Ishikawa (cell line): ENCODE measurements at regions not wholly inside any gene's neighbourhood (a gene's known extent, or its start where the extent isn't known, plus 50 kb on each side); places are given as distances from the start of the nearest gene placed in this dataset.

Experiments
- CEBPB ChIP-seq: IDR thresholded peaks from 2 replicates; pipeline ENCODE4 v1.6.1; 2012
- CREB1 ChIP-seq: IDR thresholded peaks from 2 replicates; pipeline ENCODE4 v1.6.1; 2012; ENCODE audit warnings: low read depth
- EGR1 ChIP-seq: IDR thresholded peaks from 2 replicates; pipeline ENCODE4 v1.6.1; 2012
- EP300 ChIP-seq: IDR thresholded peaks from 2 replicates; pipeline ENCODE4 v1.6.1; 2012; ENCODE audit warnings: borderline replicate concordance
- FOXM1 ChIP-seq: IDR thresholded peaks from 2 replicates; pipeline ENCODE4 v1.6.1; 2012; ENCODE audit warnings: low read depth, borderline replicate concordance
- NFIC ChIP-seq: IDR thresholded peaks from 2 replicates; pipeline ENCODE4 v1.6.1; 2012
- RAD21 ChIP-seq: IDR thresholded peaks from 2 replicates; pipeline ENCODE4 v1.6.1; 2012; ENCODE audit warnings: low read depth
- TAF1 ChIP-seq: IDR thresholded peaks from 2 replicates; pipeline ENCODE4 v1.6.1; 2012; ENCODE audit warnings: low read depth, mild to moderate bottlenecking
- TCF12 ChIP-seq: IDR thresholded peaks from 2 replicates; pipeline ENCODE4 v1.6.1; 2012; ENCODE audit warnings: low read depth
- TEAD4 ChIP-seq: IDR thresholded peaks from 2 replicates; pipeline ENCODE4 v1.6.1; 2012
- YY1 ChIP-seq: IDR thresholded peaks from 2 replicates; pipeline ENCODE4 v1.6.1; 2012; ENCODE audit warnings: low read depth
- ZBTB7A ChIP-seq: IDR thresholded peaks from 2 replicates; pipeline ENCODE4 v1.6.1; 2012; ENCODE audit warnings: low read depth
- TF ChIP-seq, protein P1 (sequence below): IDR thresholded peaks from 2 replicates; pipeline ENCODE4 v1.6.1; 2012
- TF ChIP-seq, protein P2 (sequence below): IDR thresholded peaks from 2 replicates; pipeline ENCODE4 v1.6.1; 2012; ENCODE audit warnings: low read depth, mild to moderate bottlenecking
- TF ChIP-seq, protein P3 (sequence below): IDR thresholded peaks from 2 replicates; pipeline ENCODE4 v1.6.1; 2012

DNA sequence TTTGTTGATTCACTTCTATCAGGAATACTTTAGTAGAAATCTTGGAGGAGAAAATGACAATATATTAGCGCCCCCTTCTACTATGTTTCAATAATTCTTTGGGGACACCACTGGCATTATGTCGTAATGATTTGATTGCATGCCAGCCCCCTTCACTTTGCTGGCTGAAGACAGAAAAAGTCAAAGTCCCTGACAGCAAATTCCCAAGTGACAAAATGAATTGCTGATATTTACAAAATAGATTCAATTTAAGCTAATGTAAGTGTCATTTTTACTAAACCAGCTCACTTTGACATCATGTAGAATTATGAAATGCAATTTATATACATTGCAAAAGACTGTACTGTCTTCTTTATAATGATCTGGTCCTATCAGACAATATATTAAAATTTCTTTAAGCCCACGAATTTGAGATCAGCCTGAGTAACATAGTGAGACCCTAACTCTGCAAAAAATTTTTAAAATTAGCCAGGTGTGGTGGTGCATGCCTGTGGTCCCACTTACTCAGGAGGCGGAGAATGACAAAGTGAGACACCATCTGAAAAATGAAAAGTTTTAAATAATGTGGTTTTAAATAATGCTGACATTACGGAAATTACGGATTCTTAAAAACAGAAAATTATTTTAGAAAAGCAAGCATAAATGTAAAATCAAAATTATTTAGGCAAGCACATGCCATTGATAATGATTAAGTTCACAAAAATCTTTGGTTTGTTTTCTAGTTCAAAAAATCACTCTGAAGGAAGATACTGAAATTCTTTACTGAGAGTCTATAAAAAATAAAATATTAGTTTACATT, 520.1 kb upstream of the PKDCC start:
- no peak for TF ChIP-seq TEAD4
- TF ChIP-seq NFIC, result no peak
- no peak for TF ChIP-seq TCF12
- TF ChIP-seq EGR1, result no peak
- no peak for TF ChIP-seq CEBPB
- TF ChIP-seq, protein P1, sequence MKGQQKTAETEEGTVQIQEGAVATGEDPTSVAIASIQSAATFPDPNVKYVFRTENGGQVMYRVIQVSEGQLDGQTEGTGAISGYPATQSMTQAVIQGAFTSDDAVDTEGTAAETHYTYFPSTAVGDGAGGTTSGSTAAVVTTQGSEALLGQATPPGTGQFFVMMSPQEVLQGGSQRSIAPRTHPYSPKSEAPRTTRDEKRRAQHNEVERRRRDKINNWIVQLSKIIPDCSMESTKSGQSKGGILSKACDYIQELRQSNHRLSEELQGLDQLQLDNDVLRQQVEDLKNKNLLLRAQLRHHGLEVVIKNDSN, result no peak
- TF ChIP-seq, protein P2, sequence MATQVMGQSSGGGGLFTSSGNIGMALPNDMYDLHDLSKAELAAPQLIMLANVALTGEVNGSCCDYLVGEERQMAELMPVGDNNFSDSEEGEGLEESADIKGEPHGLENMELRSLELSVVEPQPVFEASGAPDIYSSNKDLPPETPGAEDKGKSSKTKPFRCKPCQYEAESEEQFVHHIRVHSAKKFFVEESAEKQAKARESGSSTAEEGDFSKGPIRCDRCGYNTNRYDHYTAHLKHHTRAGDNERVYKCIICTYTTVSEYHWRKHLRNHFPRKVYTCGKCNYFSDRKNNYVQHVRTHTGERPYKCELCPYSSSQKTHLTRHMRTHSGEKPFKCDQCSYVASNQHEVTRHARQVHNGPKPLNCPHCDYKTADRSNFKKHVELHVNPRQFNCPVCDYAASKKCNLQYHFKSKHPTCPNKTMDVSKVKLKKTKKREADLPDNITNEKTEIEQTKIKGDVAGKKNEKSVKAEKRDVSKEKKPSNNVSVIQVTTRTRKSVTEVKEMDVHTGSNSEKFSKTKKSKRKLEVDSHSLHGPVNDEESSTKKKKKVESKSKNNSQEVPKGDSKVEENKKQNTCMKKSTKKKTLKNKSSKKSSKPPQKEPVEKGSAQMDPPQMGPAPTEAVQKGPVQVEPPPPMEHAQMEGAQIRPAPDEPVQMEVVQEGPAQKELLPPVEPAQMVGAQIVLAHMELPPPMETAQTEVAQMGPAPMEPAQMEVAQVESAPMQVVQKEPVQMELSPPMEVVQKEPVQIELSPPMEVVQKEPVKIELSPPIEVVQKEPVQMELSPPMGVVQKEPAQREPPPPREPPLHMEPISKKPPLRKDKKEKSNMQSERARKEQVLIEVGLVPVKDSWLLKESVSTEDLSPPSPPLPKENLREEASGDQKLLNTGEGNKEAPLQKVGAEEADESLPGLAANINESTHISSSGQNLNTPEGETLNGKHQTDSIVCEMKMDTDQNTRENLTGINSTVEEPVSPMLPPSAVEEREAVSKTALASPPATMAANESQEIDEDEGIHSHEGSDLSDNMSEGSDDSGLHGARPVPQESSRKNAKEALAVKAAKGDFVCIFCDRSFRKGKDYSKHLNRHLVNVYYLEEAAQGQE, result no peak
- no peak for TF ChIP-seq RAD21

DNA sequence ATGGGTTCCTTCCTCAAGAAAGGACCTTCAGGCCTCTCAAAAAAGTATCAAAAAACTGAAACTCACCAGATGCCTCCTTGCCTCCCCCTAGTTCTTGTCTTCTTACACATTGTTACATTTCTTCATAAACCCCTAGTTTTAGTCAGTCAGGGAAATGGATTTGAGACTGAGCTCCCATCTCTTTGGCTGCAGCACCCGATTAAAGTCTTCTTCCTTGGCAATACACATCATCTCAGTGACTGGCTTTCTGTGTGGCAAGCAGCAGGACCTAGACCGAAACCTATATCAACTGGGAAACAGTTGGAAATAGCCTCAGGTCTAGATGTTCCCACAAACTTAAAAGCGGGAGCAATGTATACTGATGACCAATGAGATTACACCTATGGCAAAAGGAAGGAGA, 512.2 kb upstream of the PKDCC start:
- TF ChIP-seq TEAD4, result no peak
- TF ChIP-seq EGR1, result no peak
- TF ChIP-seq TAF1, result no peak
- TF ChIP-seq CREB1, result no peak
- TF ChIP-seq, protein P1, result no peak
- no peak for TF ChIP-seq NFIC
- no peak for TF ChIP-seq TCF12
- TF ChIP-seq ZBTB7A, result no peak
- TF ChIP-seq EP300, result no peak
- no peak for TF ChIP-seq RAD21
- TF ChIP-seq YY1, result no peak
- TF ChIP-seq CEBPB, result no peak
- no peak for TF ChIP-seq FOXM1

DNA sequence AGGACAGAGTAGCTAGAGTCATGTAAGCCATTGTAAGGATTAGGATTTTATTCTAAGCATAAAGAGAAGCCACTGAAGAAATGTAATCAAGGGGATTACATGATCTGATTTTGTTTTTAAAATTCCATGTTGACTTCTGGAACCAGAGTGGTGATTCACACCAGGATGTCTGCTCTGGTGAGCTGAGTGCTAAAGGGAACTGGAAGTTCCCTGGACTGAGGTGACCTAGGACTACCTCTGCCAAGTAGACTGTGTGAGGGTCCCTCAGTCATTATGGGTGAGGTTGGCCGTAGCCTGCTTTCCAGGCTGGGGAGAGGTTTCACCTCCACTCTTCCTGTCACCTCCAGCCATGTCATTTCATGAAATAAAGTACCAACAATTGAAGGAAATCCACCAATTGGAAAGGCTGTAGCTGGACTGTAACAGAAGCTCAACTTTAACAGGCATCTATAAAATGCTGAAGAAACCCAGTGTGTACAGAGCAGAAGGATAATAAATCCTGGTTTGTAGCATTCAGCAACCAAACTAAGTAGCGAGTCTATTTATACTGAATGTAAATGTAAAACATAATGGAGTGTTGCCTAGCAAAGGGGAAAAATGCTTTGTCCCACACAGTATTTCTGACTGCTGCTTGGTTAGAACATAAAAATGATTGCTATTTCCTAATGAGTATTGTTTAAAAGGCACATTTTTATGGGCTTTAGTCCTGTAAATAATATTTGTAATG, 507.4 kb upstream of the PKDCC start:
- TF ChIP-seq, protein P3, sequence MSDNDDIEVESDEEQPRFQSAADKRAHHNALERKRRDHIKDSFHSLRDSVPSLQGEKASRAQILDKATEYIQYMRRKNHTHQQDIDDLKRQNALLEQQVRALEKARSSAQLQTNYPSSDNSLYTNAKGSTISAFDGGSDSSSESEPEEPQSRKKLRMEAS, result no peak

DNA sequence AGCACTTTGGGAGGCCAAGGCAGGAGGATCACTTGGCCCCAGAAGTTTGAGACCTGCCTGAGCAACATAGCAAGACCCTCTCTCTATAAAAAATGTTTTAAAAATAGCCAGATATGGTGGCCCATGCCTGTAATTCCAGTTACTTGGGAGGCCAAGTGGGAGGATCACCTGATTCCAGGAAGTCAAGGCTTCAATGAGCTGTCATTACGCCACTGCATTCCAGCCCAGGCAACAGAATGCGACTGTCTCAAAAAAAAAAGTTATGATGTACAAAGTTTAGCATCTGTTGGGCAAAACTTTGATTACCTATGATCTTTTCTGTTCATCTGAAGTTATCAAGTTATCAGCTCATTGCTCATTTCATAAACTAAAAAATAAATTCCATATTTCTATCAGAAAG, 504.1 kb upstream of the PKDCC start:
- TF ChIP-seq NFIC (no peak), RAD21 (no peak), EGR1 (no peak), CREB1 (no peak), TEAD4 (no peak), CEBPB (no peak), ZBTB7A (no peak), YY1 (no peak), EP300 (no peak), TAF1 (no peak), TCF12 (no peak), FOXM1 (no peak)
- TF ChIP-seq, protein P3, result no peak
- TF ChIP-seq, protein P1, result no peak
- TF ChIP-seq, protein P2, result no peak

DNA sequence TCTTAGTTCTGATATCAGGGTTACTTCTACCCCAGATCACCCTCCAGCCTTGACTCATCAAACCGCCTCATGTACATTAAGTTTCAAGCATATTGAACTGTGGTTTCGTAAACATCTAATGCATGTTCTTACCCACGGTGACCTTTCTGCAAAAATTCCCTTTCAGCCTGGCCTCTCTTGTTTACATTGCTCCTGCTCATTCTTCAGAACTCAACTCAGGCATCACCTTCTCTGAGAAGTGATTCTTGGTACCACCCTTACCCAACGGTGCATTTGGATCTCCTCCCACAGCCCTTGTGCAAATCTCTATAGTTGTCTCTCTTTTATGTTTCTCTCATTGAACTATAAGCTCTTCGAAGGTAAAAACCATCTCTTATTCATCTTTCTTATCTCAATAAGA, 503.1 kb upstream of the PKDCC start:
- TF ChIP-seq TCF12, result no peak
- TF ChIP-seq RAD21, result no peak
- no peak for TF ChIP-seq TAF1
- no peak for TF ChIP-seq TEAD4
- no peak for TF ChIP-seq EGR1
- no peak for TF ChIP-seq CREB1
- TF ChIP-seq NFIC, result no peak
- TF ChIP-seq, protein P3, result no peak
- TF ChIP-seq, protein P1, result no peak
- TF ChIP-seq YY1, result no peak
- no peak for TF ChIP-seq ZBTB7A
- TF ChIP-seq, protein P2, result no peak
- TF ChIP-seq CEBPB, result no peak
- no peak for TF ChIP-seq EP300
